Sigmoid colon (tissue), 4 donors: ENCODE measurements at regions not wholly inside any gene's neighbourhood (a gene's known extent, or its start where the extent isn't known, plus 50 kb on each side); places are given as distances from the start of the nearest gene placed in this dataset.

Experiments used
- CTCF ChIP-seq, 4 experiments: fragments of 450-650 bp in 3 of 4; fragments of 200-600 bp in 1 of 4; IDR thresholded peaks; one replicate each; pipeline ENCODE4 v1.5.1; 2016 to 2019; ENCODE audit warnings: antibody characterized with exemption in 4 of 4, mild to moderate bottlenecking in 3 of 4, moderate library complexity in 2 of 4
- EP300 ChIP-seq, 4 donors: sonication (generic); formaldehyde crosslinking; IDR thresholded peaks; one replicate each; pipeline ENCODE4 v1.6.1; 2017; ENCODE audit warnings: antibody characterized with exemption in 4 of 4

- TF ChIP-seq CTCF (IDR thresholded peaks at IDR 0.05) (no peak), EP300 (IDR thresholded peaks at IDR 0.05) (no peak)
Measured at GRCh38 chr5:164484948-164485347, 979.5 kb downstream of the MAT2B start.
